GM12874 (cell line): ENCODE measurements at regions not wholly inside any gene's neighbourhood (a gene's known extent, or its start where the extent isn't known, plus 50 kb on each side); places are given as distances from the start of the nearest gene placed in this dataset.

Experiments
- TF ChIP-seq, protein P1 (sequence below): IDR thresholded peaks from 2 replicates; pipeline ENCODE4 v1.5.1; 2011; ENCODE audit warnings: low read depth, mild to moderate bottlenecking, control low read depth, low read length, moderate library complexity; ENCODE audit not compliant: insufficient read depth

DNA sequence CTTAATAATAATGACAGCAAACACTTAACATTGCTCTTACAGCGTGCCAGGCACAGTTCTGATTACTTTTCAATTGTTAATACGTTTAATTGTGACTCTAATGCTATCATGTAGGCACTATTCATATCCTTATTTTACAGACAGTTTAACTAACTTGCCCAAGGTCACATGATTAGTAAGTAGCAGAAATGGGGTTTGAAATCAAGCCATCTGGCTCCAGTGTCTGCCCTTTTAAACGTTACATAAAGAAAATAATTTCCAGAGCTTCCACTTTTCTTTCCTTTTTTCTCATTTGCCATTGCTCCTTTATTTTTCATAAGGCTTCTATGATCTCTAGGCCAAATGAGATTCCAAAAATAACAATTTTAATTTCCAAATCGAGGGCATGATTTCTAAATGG is 50.6 kb upstream of the IKZF2 start:
- TF ChIP-seq, protein P1, sequence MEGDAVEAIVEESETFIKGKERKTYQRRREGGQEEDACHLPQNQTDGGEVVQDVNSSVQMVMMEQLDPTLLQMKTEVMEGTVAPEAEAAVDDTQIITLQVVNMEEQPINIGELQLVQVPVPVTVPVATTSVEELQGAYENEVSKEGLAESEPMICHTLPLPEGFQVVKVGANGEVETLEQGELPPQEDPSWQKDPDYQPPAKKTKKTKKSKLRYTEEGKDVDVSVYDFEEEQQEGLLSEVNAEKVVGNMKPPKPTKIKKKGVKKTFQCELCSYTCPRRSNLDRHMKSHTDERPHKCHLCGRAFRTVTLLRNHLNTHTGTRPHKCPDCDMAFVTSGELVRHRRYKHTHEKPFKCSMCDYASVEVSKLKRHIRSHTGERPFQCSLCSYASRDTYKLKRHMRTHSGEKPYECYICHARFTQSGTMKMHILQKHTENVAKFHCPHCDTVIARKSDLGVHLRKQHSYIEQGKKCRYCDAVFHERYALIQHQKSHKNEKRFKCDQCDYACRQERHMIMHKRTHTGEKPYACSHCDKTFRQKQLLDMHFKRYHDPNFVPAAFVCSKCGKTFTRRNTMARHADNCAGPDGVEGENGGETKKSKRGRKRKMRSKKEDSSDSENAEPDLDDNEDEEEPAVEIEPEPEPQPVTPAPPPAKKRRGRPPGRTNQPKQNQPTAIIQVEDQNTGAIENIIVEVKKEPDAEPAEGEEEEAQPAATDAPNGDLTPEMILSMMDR = no peak

DNA sequence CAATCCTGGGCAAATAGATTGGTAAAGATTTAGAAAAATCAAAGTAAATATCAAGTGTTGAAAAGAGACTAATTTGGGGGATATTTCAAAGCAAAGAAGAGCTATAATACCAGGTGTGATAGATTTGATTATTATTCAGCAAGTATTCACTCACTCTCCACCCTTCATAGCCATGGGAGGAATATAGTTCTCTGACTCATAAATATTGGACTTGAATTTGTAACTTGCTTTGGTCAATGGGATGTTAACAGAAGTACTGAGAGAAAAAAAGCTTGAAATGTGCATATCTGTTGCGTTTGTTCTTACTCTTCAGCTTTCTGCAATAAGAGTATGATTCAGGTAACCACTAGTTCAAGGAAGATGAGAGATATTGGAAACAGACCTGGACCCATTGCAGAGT is 54.5 kb upstream of the IKZF2 start:
- TF ChIP-seq, protein P1 = no peak

DNA sequence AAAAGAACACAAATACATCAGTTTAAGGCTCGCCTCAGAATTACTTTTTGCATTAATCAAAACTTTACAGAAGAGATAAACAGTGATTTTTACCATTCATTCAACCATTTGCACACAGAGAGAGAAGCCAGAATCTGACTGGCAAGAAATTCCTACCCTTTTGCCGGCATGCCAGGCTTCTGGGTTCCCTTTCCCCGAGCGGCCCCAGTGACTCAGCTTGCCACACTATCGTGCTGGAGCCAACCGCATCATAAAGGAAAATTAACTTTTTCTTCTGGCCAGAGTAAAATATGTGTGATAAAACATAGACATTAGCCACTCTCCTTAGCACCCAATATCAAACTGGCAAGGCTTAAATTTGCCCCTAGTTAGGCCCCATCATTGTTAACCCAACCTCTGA is 61.8 kb upstream of the IKZF2 start:
- TF ChIP-seq, protein P1 = no peak

DNA sequence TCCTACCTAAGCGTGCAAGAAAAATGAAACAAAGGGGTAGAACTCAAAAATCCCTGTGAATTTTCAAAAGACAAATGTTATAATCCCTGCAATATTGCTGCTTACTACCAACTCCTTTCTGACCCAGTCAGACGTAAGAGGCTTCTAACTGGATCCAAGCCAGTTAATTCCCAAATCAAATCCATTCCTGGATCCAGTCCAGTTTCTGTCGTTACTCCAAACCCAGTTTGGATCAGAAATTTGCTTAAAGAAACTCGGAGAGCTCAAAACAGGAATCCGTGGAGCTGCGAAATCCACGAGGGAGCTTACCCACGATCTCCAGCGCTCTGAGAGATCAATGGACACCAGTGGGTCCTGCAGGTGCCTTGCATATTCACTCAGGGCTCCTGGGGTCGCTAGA is 62.8 kb upstream of the IKZF2 start:
- TF ChIP-seq, protein P1 = no peak

DNA sequence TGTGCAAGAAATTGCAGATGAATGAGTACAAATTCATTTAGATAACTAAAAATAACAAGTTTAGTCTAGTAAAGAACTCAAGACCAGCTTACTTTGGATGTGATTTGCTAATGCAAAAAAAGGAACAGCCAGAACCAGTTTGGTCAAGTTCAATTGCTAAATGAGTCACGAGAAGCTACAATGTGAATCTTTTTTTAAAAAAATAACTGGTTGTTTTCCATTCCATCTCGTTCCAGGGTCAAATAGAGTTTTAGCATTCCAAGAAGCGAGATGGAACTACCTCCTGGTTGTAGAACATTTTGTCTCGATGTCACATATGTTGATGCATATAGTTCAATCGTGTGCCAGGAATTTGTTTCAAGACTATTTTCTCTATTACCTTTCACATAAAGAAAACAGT is 65.0 kb upstream of the IKZF2 start:
- TF ChIP-seq, protein P1 = no peak

DNA sequence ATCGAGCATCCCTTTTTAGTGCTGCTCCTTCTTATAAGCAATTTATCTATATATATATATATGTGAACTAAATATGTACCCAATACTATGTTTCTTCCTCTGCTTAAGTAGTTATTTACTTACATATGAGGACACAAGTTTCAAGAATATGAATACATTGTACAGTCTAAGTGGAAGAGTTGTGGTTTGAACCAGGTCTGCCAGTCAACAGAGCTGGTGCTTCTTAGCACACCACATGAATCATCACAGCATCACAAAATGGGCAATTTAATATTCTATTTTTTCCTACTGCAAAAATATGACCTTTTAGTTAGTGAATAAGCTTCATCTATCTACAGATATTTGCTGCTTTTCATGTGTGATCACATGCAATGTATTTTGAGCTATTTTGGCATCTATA is 64.4 kb upstream of the SPAG16 start:
- TF ChIP-seq, protein P1 = no peak

DNA sequence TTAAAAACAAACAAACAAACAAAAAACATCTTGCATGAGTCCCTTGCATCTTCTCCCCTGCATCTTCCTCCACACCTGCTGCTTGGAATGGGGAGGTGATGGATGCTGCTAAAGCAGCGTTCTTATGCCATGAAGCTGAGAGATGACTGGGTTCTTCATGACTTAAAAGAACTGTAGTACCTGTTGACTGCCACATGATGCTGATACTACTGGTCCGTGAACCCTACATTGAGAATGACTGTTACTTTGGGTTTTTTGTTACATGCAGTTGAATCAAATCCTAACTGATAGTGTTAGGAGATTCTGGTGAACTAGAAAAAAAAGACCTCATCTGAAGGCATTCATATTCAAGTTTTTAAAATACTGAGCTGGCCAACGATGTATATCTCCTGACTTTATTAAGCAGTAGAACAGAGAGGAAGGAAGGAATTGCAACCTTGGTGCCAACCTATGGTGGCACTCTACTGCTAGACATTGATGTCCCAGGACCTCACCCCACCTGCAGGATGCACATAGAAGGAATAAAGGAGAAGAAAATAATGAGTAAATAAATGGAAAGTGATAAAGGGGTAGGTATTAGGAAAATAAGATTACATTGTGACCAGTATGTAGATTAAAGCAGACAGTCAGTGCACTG is 63.2 kb upstream of the SPAG16 start:
- TF ChIP-seq, protein P1 = peak; percentile 19; the same call in 1 of the 2 replicates
